ENCODE measurements at regions not wholly inside any gene's neighbourhood (a gene's known extent, or its start where the extent isn't known, plus 50 kb on each side); places are given as distances from the start of the nearest gene placed in this dataset.

- Histone ChIP-seq H3K4me1 (ENCODE audit: control insufficient read depth in 4 of 4, insufficient read depth in 4 of 4, low read length in 3 of 4) (no peaks in the 10 kb centered on the region), H3K4me3 (ENCODE audit: low read depth in 1 of 3, low read length in 3 of 3) (no peak overlapping the region), H3K27ac (ENCODE audit: low read depth in 1 of 2, low read length in 2 of 2) (no peak overlapping the region), H3K36me3 (ENCODE audit: control insufficient read depth in 4 of 4, insufficient read depth in 3 of 4, low read depth in 1 of 4, low read length in 3 of 4) (no peaks in the 10 kb centered on the region), H3K27me3 (ENCODE audit: control insufficient read depth in 4 of 4, insufficient read depth in 4 of 4, low read length in 3 of 4) (peaks cover 0 to 3% (median 0%) of the 10 kb centered on the region in 4 donors), H3K9ac (ENCODE audit: low read depth in 1 of 2, low read length in 2 of 2) (no peak overlapping the region), H3K9me3 (ENCODE audit: control insufficient read depth in 4 of 4, low read length in 3 of 4) (no peaks in the 10 kb centered on the region)
- TF ChIP-seq GABPA (IDR thresholded peaks at IDR 0.05 in 1 of 2, conservative IDR thresholded peaks at IDR 0.05 in 1 of 2) (no peak), SP1 (IDR thresholded peaks at IDR 0.05) (no peak), HNF4A (conservative IDR thresholded peaks at IDR 0.05) (no peak), REST (IDR thresholded peaks at IDR 0.05) (no peak), EGR1 (IDR thresholded peaks at IDR 0.05; ENCODE audit: low read depth in 2 of 2) (no peak), MAX (IDR thresholded peaks at IDR 0.05) (no peak), JUND (IDR thresholded peaks at IDR 0.05) (no peak), TAF1 (conservative IDR thresholded peaks at IDR 0.05) (no peak), ATF3 (IDR thresholded peaks at IDR 0.05) (no peak), CTCF (IDR thresholded peaks at IDR 0.05; ENCODE audit: low read depth, low read length, missing input control) (no peak), FOXA2 (IDR thresholded peaks at IDR 0.05) (no peak), ZBTB33 (IDR thresholded peaks at IDR 0.05) (no peak), NR2F2 (IDR thresholded peaks at IDR 0.05) (no peak), YY1 (IDR thresholded peaks at IDR 0.05) (no peak), HNF4G (IDR thresholded peaks at IDR 0.05) (no peak), RXRA (IDR thresholded peaks at IDR 0.05) (no peak), RAD21 (IDR thresholded peaks at IDR 0.05) (no peak), FOXA1 (IDR thresholded peaks at IDR 0.05) (no peak)
- DNase-seq (ENCODE audit: low spot score): no peak
- 83% methylated on average over 2 of the region's 2 CpGs for WGBS
Observed at GRCh38 chr15:57827971-57828370, 121.5 kb downstream of the POLR2M start.

Data from liver (tissue), 8 donors.